Prostate gland (tissue), 2 donors: ENCODE measurements at regions not wholly inside any gene's neighbourhood (a gene's known extent, or its start where the extent isn't known, plus 50 kb on each side); places are given as distances from the start of the nearest gene placed in this dataset.

Source experiments
- CTCF ChIP-seq, 4 experiments: fragments of 200-600 bp in 2 of 4; fragments of 450-650 bp in 2 of 4; sonication (generic) in 2 of 4; IDR thresholded peaks; 1 replicate in 3 of 4; 2 replicates in 1 of 4; pipeline ENCODE4 v1.5.1; 2016 to 2019; ENCODE audit warnings: antibody characterized with exemption in 4 of 4, mild to moderate bottlenecking in 2 of 4, moderate library complexity in 2 of 4
- POLR2AphosphoS5 ChIP-seq: sonication (generic); formaldehyde crosslinking; IDR thresholded peaks from one replicate; pipeline ENCODE4 v1.6.1; 2017; ENCODE audit warnings: antibody characterized with exemption

- TF ChIP-seq CTCF (IDR thresholded peaks at IDR 0.05) (no peak), POLR2AphosphoS5 (no peak)
Observed at GRCh38 chr9:126153382-126153781, 173.2 kb upstream of the MVB12B start.
